ENCODE measurements at regions not wholly inside any gene's neighbourhood (a gene's known extent, or its start where the extent isn't known, plus 50 kb on each side); places are given as distances from the start of the nearest gene placed in this dataset.
A peak's percentile ranks its signal among the peaks of the same experiment; 100 is the strongest.

GRCh38 chr4:136599890-136600289 is 932.4 kb downstream of the PCDH18 start:
- DNase-seq (ENCODE audit: extremely low read depth, low read depth), result no peak

- no peak for DNase-seq (ENCODE audit: extremely low read depth, low read depth)
Observed at GRCh38 chr4:136590440-136590839, 941.9 kb downstream of the PCDH18 start.

GRCh38 chr4:136583567-136583966 is 948.7 kb downstream of the PCDH18 start:
- no peak for DNase-seq (ENCODE audit: extremely low read depth, low read depth)

- DNase-seq (ENCODE audit: extremely low read depth, low read depth), result no peak
Observed at GRCh38 chr4:136581119-136581518, 951.2 kb downstream of the PCDH18 start.

- no peak for DNase-seq (ENCODE audit: extremely low read depth, low read depth)
Observed at GRCh38 chr4:136575146-136575545, 957.1 kb downstream of the PCDH18 start.

- no peak for DNase-seq (ENCODE audit: extremely low read depth, low read depth)
Observed at GRCh38 chr4:136573460-136573859, 958.8 kb downstream of the PCDH18 start.

GRCh38 chr4:136571315-136571714 is 961.0 kb downstream of the PCDH18 start:
- no peak for DNase-seq (ENCODE audit: extremely low read depth, low read depth)

- DNase-seq (ENCODE audit: extremely low read depth, low read depth), result no peak
Observed at GRCh38 chr4:136562834-136563233, 969.5 kb downstream of the PCDH18 start.

GRCh38 chr4:136558940-136559494 is 973.3 kb downstream of the PCDH18 start:
- DNase-seq (ENCODE audit: extremely low read depth, low read depth), result no peak

- no peak for DNase-seq (ENCODE audit: extremely low read depth, low read depth)
Observed at GRCh38 chr4:136557396-136557795, 974.9 kb downstream of the PCDH18 start.

GRCh38 chr4:136554033-136554432 is 978.3 kb downstream of the PCDH18 start:
- no peak for DNase-seq (ENCODE audit: extremely low read depth, low read depth)

- DNase-seq (ENCODE audit: extremely low read depth, low read depth), result no peak
Observed at GRCh38 chr4:136551753-136552152, 980.5 kb downstream of the PCDH18 start.

GRCh38 chr4:136540747-136541146 is 991.5 kb downstream of the PCDH18 start:
- DNase-seq (ENCODE audit: extremely low read depth, low read depth), result no peak

- DNase-seq (ENCODE audit: extremely low read depth, low read depth), result no peak
Observed at GRCh38 chr4:136528131-136528530, 1004.2 kb downstream of the PCDH18 start.

- DNase-seq (ENCODE audit: extremely low read depth, low read depth), result no peak
Observed at GRCh38 chr4:136526517-136526916, 1005.8 kb downstream of the PCDH18 start.

- DNase-seq (ENCODE audit: extremely low read depth, low read depth), result no peak
Observed at GRCh38 chr4:136524039-136524438, 1008.3 kb downstream of the PCDH18 start.

GRCh38 chr4:136516371-136516770 is 1015.9 kb downstream of the PCDH18 start:
- DNase-seq (ENCODE audit: extremely low read depth, low read depth), result no peak

GRCh38 chr4:136505020-136505419 is 1027.3 kb downstream of the PCDH18 start:
- peak; percentile 39 for DNase-seq (ENCODE audit: extremely low read depth, low read depth)

GRCh38 chr4:136495851-136496250 is 1036.4 kb downstream of the PCDH18 start:
- DNase-seq (ENCODE audit: extremely low read depth, low read depth), result no peak

GRCh38 chr4:136495076-136495475 is 1037.2 kb downstream of the PCDH18 start:
- DNase-seq (ENCODE audit: extremely low read depth, low read depth), result no peak

GRCh38 chr4:136489101-136489500 is 1043.2 kb downstream of the PCDH18 start:
- no peak for DNase-seq (ENCODE audit: extremely low read depth, low read depth)

- DNase-seq (ENCODE audit: extremely low read depth, low read depth), result no peak
Observed at GRCh38 chr4:136484996-136485395, 1047.3 kb downstream of the PCDH18 start.

GRCh38 chr4:136476753-136477152 is 1055.5 kb downstream of the PCDH18 start:
- DNase-seq (ENCODE audit: extremely low read depth, low read depth), result no peak

Measured in NCI-H460 (cell line).